Esophagus muscularis mucosa (tissue), 4 donors: ENCODE measurements at regions not wholly inside any gene's neighbourhood (a gene's known extent, or its start where the extent isn't known, plus 50 kb on each side); places are given as distances from the start of the nearest gene placed in this dataset.

Experiments used
- DNase-seq: peaks from one replicate; pipeline ENCODE4 v3.0.0-alpha.2; 2017; ENCODE audit errors: extremely low spot score
- H3K27ac ChIP-seq, 4 donors: fragments of 200-600 bp; sonication (generic); replicated peaks in 1 of 4; 1 replicate in 3 of 4; 2 replicates in 1 of 4; pipeline ENCODE4 v1.5.1; 2016 to 2019; ENCODE audit warnings: mild to moderate bottlenecking in 1 of 4
- H3K27me3 ChIP-seq, 4 donors: fragments of 200-600 bp; sonication (generic); one replicate each; pipeline versions ENCODE4 v1.5.1 to v1.6.0; 2016 to 2019
- H3K36me3 ChIP-seq, 4 donors: fragments of 200-600 bp; sonication (generic); one replicate each; pipeline ENCODE4 v1.5.1; 2016 to 2019
- H3K4me1 ChIP-seq, 4 donors: fragments of 200-600 bp; sonication (generic); one replicate each; pipeline ENCODE4 v1.5.1; 2016 to 2019
- H3K4me3 ChIP-seq, 4 donors: fragments of 200-600 bp; sonication (generic); 1 replicate in 2 of 4; 2 replicates in 2 of 4; pipeline ENCODE4 v1.5.1; 2016 to 2019; ENCODE audit warnings: mild to moderate bottlenecking in 4 of 4, moderate library complexity in 1 of 4
- H3K9me3 ChIP-seq, 4 donors: fragments of 200-600 bp; sonication (generic); 1 replicate in 3 of 4; 2 replicates in 1 of 4; pipeline ENCODE4 v1.5.1; 2016 to 2019
- EP300 ChIP-seq: sonication (generic); formaldehyde crosslinking; IDR thresholded peaks from one replicate; pipeline ENCODE4 v1.6.1; 2017; ENCODE audit warnings: antibody characterized with exemption
- POLR2A ChIP-seq: fragments of 450-650 bp; IDR thresholded peaks from one replicate; pipeline ENCODE4 v1.6.1; 2017; ENCODE audit warnings: antibody characterized with exemption, moderate library complexity, mild to moderate bottlenecking, low read depth
- POLR2AphosphoS5 ChIP-seq, 2 donors: sonication (generic); formaldehyde crosslinking; IDR thresholded peaks; one replicate each; pipeline ENCODE4 v1.6.1; 2017; ENCODE audit warnings: antibody characterized with exemption in 2 of 2
- WGBS: methylation state at CpG from one replicate; pipeline ENCODE4 v1.1.5; 2018; 5-methylcytosine and 5-hydroxymethylcytosine counted together
- intact Hi-C: fragments of 100-400 bp; cut with DNase I; formaldehyde crosslinking; loops from one replicate; pipeline ENCODE4 v1.15.1; 2023
- TF ChIP-seq, protein P1 (sequence below), 3 experiments: fragments of 200-600 bp in 2 of 3; fragments of 450-650 bp in 1 of 3; sonication (generic) in 2 of 3; IDR thresholded peaks; one replicate each; pipeline ENCODE4 v1.5.1; 2017 to 2019; ENCODE audit warnings: antibody characterized with exemption in 3 of 3, mild to moderate bottlenecking in 2 of 3, moderate library complexity in 1 of 3

DNA sequence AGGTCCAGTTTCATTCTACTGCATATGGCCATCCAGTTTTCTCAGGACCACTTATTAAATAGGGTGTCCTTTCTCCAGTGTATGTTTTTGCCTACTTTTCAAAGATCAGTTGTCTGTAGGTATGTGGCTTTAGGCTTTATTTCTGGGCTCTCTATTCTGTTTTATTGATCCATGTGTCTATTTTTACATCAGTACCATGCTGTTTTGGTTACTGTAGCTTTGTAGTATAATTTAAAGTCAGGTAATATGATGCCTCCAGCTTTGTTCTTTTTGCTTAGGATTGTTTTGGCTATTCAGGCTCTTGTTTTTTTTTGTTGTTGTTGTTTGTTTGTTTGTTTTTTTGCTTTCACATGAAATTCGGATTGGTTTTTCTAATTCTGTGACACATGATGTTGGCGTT is 124.4 kb upstream of the SLC35F3 start:
- 88% methylated on average over 2 of the region's 2 CpGs for WGBS
- Histone ChIP-seq H3K27ac (no peak overlapping the region), H3K27me3 (peaks cover 0 to 6% (median 0%) of the 10 kb centered on the region in 4 donors), H3K9me3 (peaks cover 0 to 17% (median 10%) of the 10 kb centered on the region in 4 donors), H3K4me3 (no peak overlapping the region), H3K4me1 (no peaks in the 10 kb centered on the region), H3K36me3 (no peaks in the 10 kb centered on the region)
- intact Hi-C loops, result no loop called here
- TF ChIP-seq POLR2AphosphoS5 (IDR thresholded peaks at IDR 0.05) (no peak), POLR2A (no peak), EP300 (no peak)
- TF ChIP-seq, protein P1, sequence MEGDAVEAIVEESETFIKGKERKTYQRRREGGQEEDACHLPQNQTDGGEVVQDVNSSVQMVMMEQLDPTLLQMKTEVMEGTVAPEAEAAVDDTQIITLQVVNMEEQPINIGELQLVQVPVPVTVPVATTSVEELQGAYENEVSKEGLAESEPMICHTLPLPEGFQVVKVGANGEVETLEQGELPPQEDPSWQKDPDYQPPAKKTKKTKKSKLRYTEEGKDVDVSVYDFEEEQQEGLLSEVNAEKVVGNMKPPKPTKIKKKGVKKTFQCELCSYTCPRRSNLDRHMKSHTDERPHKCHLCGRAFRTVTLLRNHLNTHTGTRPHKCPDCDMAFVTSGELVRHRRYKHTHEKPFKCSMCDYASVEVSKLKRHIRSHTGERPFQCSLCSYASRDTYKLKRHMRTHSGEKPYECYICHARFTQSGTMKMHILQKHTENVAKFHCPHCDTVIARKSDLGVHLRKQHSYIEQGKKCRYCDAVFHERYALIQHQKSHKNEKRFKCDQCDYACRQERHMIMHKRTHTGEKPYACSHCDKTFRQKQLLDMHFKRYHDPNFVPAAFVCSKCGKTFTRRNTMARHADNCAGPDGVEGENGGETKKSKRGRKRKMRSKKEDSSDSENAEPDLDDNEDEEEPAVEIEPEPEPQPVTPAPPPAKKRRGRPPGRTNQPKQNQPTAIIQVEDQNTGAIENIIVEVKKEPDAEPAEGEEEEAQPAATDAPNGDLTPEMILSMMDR (IDR thresholded peaks at IDR 0.05), result no peak
- no peak for DNase-seq

DNA sequence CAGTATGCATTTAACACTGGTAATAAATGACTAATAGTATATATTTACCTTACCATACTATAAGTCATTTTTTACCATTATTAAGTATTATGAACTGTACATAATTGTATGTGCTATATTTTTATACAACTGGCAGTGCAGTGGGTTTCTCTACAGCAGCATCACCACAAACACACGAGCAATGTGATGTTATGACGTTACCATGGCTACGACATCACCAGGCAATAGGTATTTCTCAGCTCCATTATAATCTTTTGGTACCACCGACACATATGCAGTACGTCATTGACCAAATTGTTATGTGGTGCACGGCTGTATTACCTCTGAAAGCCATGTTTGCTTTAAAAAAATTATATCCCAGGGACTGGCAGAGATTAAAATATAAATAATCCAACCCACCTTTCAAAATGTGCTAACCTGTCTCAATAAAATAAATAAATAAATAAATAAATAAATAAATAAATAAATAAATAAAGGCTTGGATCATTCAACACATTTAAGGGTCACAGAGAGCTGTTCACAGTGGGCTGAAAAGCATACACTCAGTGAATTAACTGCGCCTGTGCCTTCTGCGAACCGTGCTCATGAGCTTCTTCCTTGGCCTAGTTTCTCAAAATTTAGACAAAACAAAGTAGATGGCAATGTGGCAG is 121.4 kb upstream of the SLC35F3 start:
- peaks cover 0 to 17% (median 10%) of the 10 kb centered on the region in 4 donors for H3K9me3 ChIP-seq
- no peak overlapping the region for H3K27ac ChIP-seq
- H3K4me1 ChIP-seq, result no peaks in the 10 kb centered on the region
- DNase-seq, result no peak
- 87% methylated on average over 9 of the region's 9 CpGs for whole genome bisulfite sequencing
- H3K36me3 ChIP-seq, result no peaks in the 10 kb centered on the region
- no peak overlapping the region for H3K4me3 ChIP-seq
- intact Hi-C loops, result no loop called here
- no peaks in the 10 kb centered on the region for H3K27me3 ChIP-seq
- TF ChIP-seq, protein P1 (IDR thresholded peaks at IDR 0.05), result no peak
- TF ChIP-seq POLR2AphosphoS5 (IDR thresholded peaks at IDR 0.05), result no peak
- TF ChIP-seq EP300, result no peak
- TF ChIP-seq POLR2A, result no peak

DNA sequence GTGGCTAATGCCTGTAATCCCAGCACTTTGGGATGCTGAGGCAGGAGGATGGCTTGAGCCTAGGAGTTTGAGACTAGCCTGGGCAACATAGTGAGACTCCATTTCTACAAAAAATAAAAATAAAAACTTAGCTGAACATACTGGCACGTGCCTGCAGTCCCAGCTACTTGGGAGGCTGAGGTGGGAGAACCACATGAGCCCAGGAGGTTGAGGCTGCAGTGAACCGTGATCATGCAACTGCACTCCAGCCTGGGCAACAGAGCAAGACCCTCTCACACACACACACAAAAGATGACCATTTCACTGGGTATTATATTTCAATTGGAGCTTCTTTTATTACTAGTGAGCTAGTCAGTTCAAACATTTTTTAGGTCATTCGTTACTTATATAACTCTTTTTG is 116.9 kb upstream of the SLC35F3 start:
- H3K36me3 ChIP-seq, result no peaks in the 10 kb centered on the region
- H3K4me1 ChIP-seq, result no peaks in the 10 kb centered on the region
- intact Hi-C loops, result no loop called here
- no peak for DNase-seq
- H3K9me3 ChIP-seq, result no peaks in the 10 kb centered on the region
- no peak overlapping the region for H3K27ac ChIP-seq
- 90% methylated on average over 3 of the region's 3 CpGs for WGBS
- H3K4me3 ChIP-seq, result no peak overlapping the region
- peaks cover 0 to 10% (median 0%) of the 10 kb centered on the region in 4 donors for H3K27me3 ChIP-seq
- TF ChIP-seq EP300 (no peak), POLR2AphosphoS5 (IDR thresholded peaks at IDR 0.05) (no peak), POLR2A (no peak)
- TF ChIP-seq, protein P1 (IDR thresholded peaks at IDR 0.05), result no peak

DNA sequence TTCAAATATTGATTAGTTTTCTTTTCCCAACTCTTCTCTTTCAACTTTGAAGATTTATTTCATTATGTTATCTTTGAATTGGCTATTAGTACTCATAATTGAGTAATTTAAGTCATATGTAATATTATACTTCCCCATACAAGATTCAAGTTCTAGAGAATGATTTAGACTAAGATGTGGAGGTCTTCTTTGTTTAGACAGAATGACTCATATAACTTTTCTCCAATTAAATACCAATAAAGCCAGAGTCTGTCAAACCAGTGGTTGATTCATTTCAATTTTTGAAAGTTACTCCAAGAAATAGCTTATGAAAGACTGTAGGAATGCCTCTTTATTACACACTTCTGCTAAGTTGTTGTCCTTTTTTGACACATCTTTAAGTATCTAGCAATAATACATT is 115.8 kb upstream of the SLC35F3 start:
- H3K9me3 ChIP-seq, result peaks cover 0 to 3% (median under 1%) of the 10 kb centered on the region in 4 donors
- H3K36me3 ChIP-seq, result no peaks in the 10 kb centered on the region
- H3K27ac ChIP-seq, result no peak overlapping the region
- H3K4me1 ChIP-seq, result no peaks in the 10 kb centered on the region
- no peak for DNase-seq
- H3K4me3 ChIP-seq, result no peak overlapping the region
- peaks cover 0 to 13% (median 0%) of the 10 kb centered on the region in 4 donors for H3K27me3 ChIP-seq
- TF ChIP-seq POLR2AphosphoS5 (IDR thresholded peaks at IDR 0.05) (no peak), EP300 (no peak), POLR2A (no peak)
- TF ChIP-seq, protein P1 (IDR thresholded peaks at IDR 0.05), result no peak
- intact Hi-C loops, result no loop called here

DNA sequence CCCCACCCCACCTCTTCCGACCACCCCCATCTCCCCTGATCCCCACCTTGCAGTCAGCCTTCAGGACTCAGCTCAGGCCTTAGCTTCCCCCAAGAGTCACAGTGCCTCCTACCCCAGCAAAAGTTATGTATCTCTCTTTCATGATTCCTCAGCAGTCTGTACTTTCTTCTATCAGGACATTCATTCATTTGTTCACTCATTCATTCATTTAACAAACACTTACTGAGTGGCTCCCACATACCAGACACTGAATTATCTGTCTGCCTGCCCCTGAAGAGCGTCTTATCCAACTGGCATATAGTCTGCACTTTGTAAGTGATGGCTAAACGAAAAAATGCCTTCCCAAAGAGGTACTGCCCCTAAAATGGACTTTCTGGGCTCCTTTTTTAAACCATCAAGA is 114.4 kb upstream of the SLC35F3 start:
- intact Hi-C loops, result loop anchor here (2.0 to 10.0 kb wide), 2 partner anchors 349 to 485 kb away; no protein-coding TSS in a partner anchor

More for the DNA sequence above, 114.4 kb upstream of the SLC35F3 start:
- Histone ChIP-seq H3K4me1 (no peaks in the 10 kb centered on the region), H3K27me3 (peaks cover 0 to 13% (median 0%) of the 10 kb centered on the region in 4 donors), H3K9me3 (peaks cover 0 to 7% (median 2%) of the 10 kb centered on the region in 4 donors), H3K4me3 (no peak overlapping the region), H3K27ac (no peak overlapping the region), H3K36me3 (no peaks in the 10 kb centered on the region)
- TF ChIP-seq, protein P1 (IDR thresholded peaks at IDR 0.05), result no peak
- no peak for TF ChIP-seq POLR2A
- TF ChIP-seq EP300, result no peak
- no peak for TF ChIP-seq POLR2AphosphoS5 (IDR thresholded peaks at IDR 0.05)
- DNase-seq, result no peak
- 78% methylated on average over 3 of the region's 3 CpGs for WGBS
